GM10248 (cell line): ENCODE measurements at regions not wholly inside any gene's neighbourhood (a gene's known extent, or its start where the extent isn't known, plus 50 kb on each side); places are given as distances from the start of the nearest gene placed in this dataset.

Source experiments
- CTCF ChIA-PET: fragments of 300-600 bp; sonication (Branson Sonifier 250); formaldehyde crosslinking; extraction: SDS; loops from one replicate; lab custom pipeline; 2021; ENCODE audit warnings: antibody characterized with exemption; lab: Yijun Ruan, JAX
- POLR2A ChIA-PET: fragments of 350-650 bp; sonication (Branson Sonifier 250); formaldehyde crosslinking; extraction: SDS; loops from one replicate; lab custom pipeline; 2020; ENCODE audit warnings: antibody characterized with exemption; lab: Yijun Ruan, JAX
- DNase-seq: peaks from one replicate; pipeline ENCODE4 v3.0.0; 2012; ENCODE audit errors: extremely low spot score
- CTCF ChIP-seq: IDR thresholded peaks from 2 replicates; pipeline ENCODE4 v1.5.1; 2012; ENCODE audit warnings: mild to moderate bottlenecking, low read depth; ENCODE audit errors: extremely low read depth, missing control alignments, control extremely low read depth

- POLR2A ChIA-PET = no interaction called here
Measured at GRCh38 chr10:6695519-6695918, 115.4 kb upstream of the PRKCQ start.

GRCh38 chr10:6694447-6695140 lies 114.5 kb upstream of the PRKCQ start:
- ChIA-PET POLR2A (no interaction called here), CTCF (no interaction called here)
- DNase-seq = no peak
- TF ChIP-seq CTCF = no peak

More at GRCh38 chr10:6695519-6695918, 115.4 kb upstream of the PRKCQ start:
- DNase-seq = no peak
- TF ChIP-seq CTCF = no peak
- CTCF ChIA-PET = interaction anchor here (1.3 kb wide), 1 partner anchor 16 kb away, joined by 4 read pairs; no protein-coding TSS in a partner anchor

- ChIA-PET POLR2A (no interaction called here), CTCF (no interaction called here)
- no peak for TF ChIP-seq CTCF
- DNase-seq = no peak
Measured at GRCh38 chr10:6692856-6693255, 112.8 kb upstream of the PRKCQ start.

GRCh38 chr10:6692103-6692502 lies 112.0 kb upstream of the PRKCQ start:
- TF ChIP-seq CTCF = no peak
- DNase-seq = no peak
- ChIA-PET POLR2A (no interaction called here), CTCF (no interaction called here)

GRCh38 chr10:6689036-6689435 lies 109.0 kb upstream of the PRKCQ start:
- POLR2A ChIA-PET = no interaction called here
- CTCF ChIA-PET = interaction anchor here (1.3 kb wide), 1 partner anchor 9 kb away, joined by 5 read pairs; no protein-coding TSS in a partner anchor
- no peak for TF ChIP-seq CTCF
- no peak for DNase-seq

GRCh38 chr10:6680735-6681134 lies 100.7 kb upstream of the PRKCQ start:
- DNase-seq = no peak
- no peak for TF ChIP-seq CTCF
- ChIA-PET POLR2A (no interaction called here), CTCF (interaction anchor here (1.0 to 4.3 kb wide), 5 partner anchors 8 to 266 kb away, joined by 3 to 32 read pairs (median 5); no protein-coding TSS in a partner anchor)
